ENCODE measurements at regions not wholly inside any gene's neighbourhood (a gene's known extent, or its start where the extent isn't known, plus 50 kb on each side); places are given as distances from the start of the nearest gene placed in this dataset.

GRCh38 chr9:87071473-87071872 is 124.2 kb upstream of the GAS1 start:
- intact Hi-C loops (cut with DNase I): no loop called here
- H3K36me3 ChIP-seq (replicated peaks in 1 of 2; ENCODE audit: insufficient read depth in 1 of 2, low read depth in 2 of 2): no peaks in the 10 kb centered on the region
- no peak overlapping the region for H3K27ac ChIP-seq
- DNase-seq (no peak), ATAC-seq (no peak)
- no peak overlapping the region for H3K4me3 ChIP-seq
- no peaks in the 10 kb centered on the region for H3K9me3 ChIP-seq
- no peaks in the 10 kb centered on the region for H3K4me1 ChIP-seq
- WGBS, 2 donors: 77 to 96% methylated on average over 3 of the region's 3 CpGs
- TF ChIP-seq POLR2A (IDR thresholded peaks at IDR 0.05): no peak
- TF ChIP-seq CTCF (IDR thresholded peaks at IDR 0.05): no peak
- no peaks in the 10 kb centered on the region for H3K27me3 ChIP-seq

- ATAC-seq (no peak), DNase-seq (no peak)
- intact Hi-C loops (cut with DNase I): no loop called here
- Histone ChIP-seq H3K4me1 (no peaks in the 10 kb centered on the region), H3K27ac (no peak overlapping the region), H3K27me3 (no peaks in the 10 kb centered on the region), H3K4me3 (no peak overlapping the region), H3K36me3 (replicated peaks in 1 of 2; ENCODE audit: insufficient read depth in 1 of 2, low read depth in 2 of 2) (no peaks in the 10 kb centered on the region), H3K9me3 (no peaks in the 10 kb centered on the region)
- TF ChIP-seq CTCF (IDR thresholded peaks at IDR 0.05): no peak
- TF ChIP-seq POLR2A (IDR thresholded peaks at IDR 0.05): no peak
- 76 to 78% methylated on average over 6 of the region's 6 CpGs for WGBS, 2 donors
These were observed 126.4 kb upstream of the GAS1 start for GRCh38 chr9:87073692-87074091.

- no peak for TF ChIP-seq POLR2A (IDR thresholded peaks at IDR 0.05)
- WGBS, 2 donors: 90 to 96% methylated on average over 3 of the region's 3 CpGs
- H3K4me3 ChIP-seq: no peak overlapping the region
These were observed 128.2 kb upstream of the GAS1 start for GRCh38 chr9:87075537-87075936.

GRCh38 chr9:87076825-87077224 is 129.5 kb upstream of the GAS1 start:
- TF ChIP-seq CTCF (IDR thresholded peaks at IDR 0.05) (no peak), POLR2A (IDR thresholded peaks at IDR 0.05) (no peak)
- Histone ChIP-seq H3K4me3 (no peak overlapping the region), H3K36me3 (replicated peaks in 1 of 2; ENCODE audit: insufficient read depth in 1 of 2, low read depth in 2 of 2) (no peaks in the 10 kb centered on the region), H3K27ac (no peak overlapping the region), H3K4me1 (no peaks in the 10 kb centered on the region), H3K27me3 (no peaks in the 10 kb centered on the region), H3K9me3 (no peaks in the 10 kb centered on the region)
- 70 to 81% methylated on average over 2 of the region's 2 CpGs for WGBS, 2 donors
- intact Hi-C loops (cut with DNase I): no loop called here
- ATAC-seq (no peak), DNase-seq (no peak)

More at GRCh38 chr9:87075537-87075936, 128.2 kb upstream of the GAS1 start:
- H3K9me3 ChIP-seq: no peaks in the 10 kb centered on the region
- ATAC-seq (no peak), DNase-seq (no peak)
- no peaks in the 10 kb centered on the region for H3K27me3 ChIP-seq
- intact Hi-C loops (cut with DNase I): no loop called here
- no peak overlapping the region for H3K27ac ChIP-seq
- no peaks in the 10 kb centered on the region for H3K4me1 ChIP-seq
- H3K36me3 ChIP-seq (replicated peaks in 1 of 2; ENCODE audit: insufficient read depth in 1 of 2, low read depth in 2 of 2): no peaks in the 10 kb centered on the region

GRCh38 chr9:87077986-87078385 is 130.7 kb upstream of the GAS1 start:
- WGBS, 2 donors: 82 to 89% methylated on average over 3 of the region's 3 CpGs
- no peak overlapping the region for H3K27ac ChIP-seq
- H3K9me3 ChIP-seq: no peaks in the 10 kb centered on the region
- no peak for ATAC-seq
- no peaks in the 10 kb centered on the region for H3K27me3 ChIP-seq
- no peaks in the 10 kb centered on the region for H3K4me1 ChIP-seq
- intact Hi-C loops (cut with DNase I): no loop called here
- DNase-seq: no peak
- H3K4me3 ChIP-seq: no peak overlapping the region
- H3K36me3 ChIP-seq (replicated peaks in 1 of 2; ENCODE audit: insufficient read depth in 1 of 2, low read depth in 2 of 2): no peaks in the 10 kb centered on the region
- TF ChIP-seq POLR2A (IDR thresholded peaks at IDR 0.05) (no peak), CTCF (IDR thresholded peaks at IDR 0.05) (no peak)
